ENCODE measurements at regions not wholly inside any gene's neighbourhood (a gene's known extent, or its start where the extent isn't known, plus 50 kb on each side); places are given as distances from the start of the nearest gene placed in this dataset.
"Not testable (repeated sequence)": the region's sequence is repeated elsewhere in the genome, so short reads cannot be mapped to it uniquely, and the experiment has no call there.

- no peak for FAIRE-seq
Measured at GRCh38 chr2:147045113-147045512, 799.7 kb upstream of the ACVR2A start.

GRCh38 chr2:147041121-147041494 lies 803.7 kb upstream of the ACVR2A start:
- FAIRE-seq, result no peak

GRCh38 chr2:147040298-147041120 lies 804.3 kb upstream of the ACVR2A start:
- FAIRE-seq, result no peak

- no peak for FAIRE-seq
Measured at GRCh38 chr2:147037048-147037447, 807.8 kb upstream of the ACVR2A start.

GRCh38 chr2:147033044-147033443 lies 811.8 kb upstream of the ACVR2A start:
- FAIRE-seq, result no peak

- no peak for FAIRE-seq
Measured at GRCh38 chr2:147031897-147032296, 812.9 kb upstream of the ACVR2A start.

GRCh38 chr2:147030966-147031720 lies 813.7 kb upstream of the ACVR2A start:
- no peak for FAIRE-seq

GRCh38 chr2:147027436-147027835 lies 817.4 kb upstream of the ACVR2A start:
- FAIRE-seq, result no peak

GRCh38 chr2:147026664-147027295 lies 818.0 kb upstream of the ACVR2A start:
- FAIRE-seq, result no peak

- FAIRE-seq, result no peak
Measured at GRCh38 chr2:147025646-147026585, 818.9 kb upstream of the ACVR2A start.

- no peak for FAIRE-seq
Measured at GRCh38 chr2:147019311-147019710, 825.5 kb upstream of the ACVR2A start.

GRCh38 chr2:147017951-147018645 lies 826.7 kb upstream of the ACVR2A start:
- no peak for FAIRE-seq

- FAIRE-seq, result no peak
Measured at GRCh38 chr2:147016181-147016580, 828.6 kb upstream of the ACVR2A start.

- no peak for FAIRE-seq
Measured at GRCh38 chr2:147015591-147015990, 829.2 kb upstream of the ACVR2A start.

GRCh38 chr2:147013696-147014392 lies 831.0 kb upstream of the ACVR2A start:
- FAIRE-seq, result no peak

- no peak for FAIRE-seq
Measured at GRCh38 chr2:147008481-147008880, 836.3 kb upstream of the ACVR2A start.

GRCh38 chr2:147006736-147007141 lies 838.1 kb upstream of the ACVR2A start:
- FAIRE-seq, result no peak

GRCh38 chr2:147003081-147003480 lies 841.7 kb upstream of the ACVR2A start:
- no peak for FAIRE-seq

- no peak for FAIRE-seq
Measured at GRCh38 chr2:147002256-147002655, 842.6 kb upstream of the ACVR2A start.

GRCh38 chr2:147001061-147001460 lies 843.8 kb upstream of the ACVR2A start:
- FAIRE-seq, result no peak

- FAIRE-seq, result not testable (repeated sequence)
Measured at GRCh38 chr2:147000151-147000550, 844.7 kb upstream of the ACVR2A start.

Measured in islet of Langerhans (tissue), 1 donor.